OCI-LY3 (cell line): ENCODE measurements at regions not wholly inside any gene's neighbourhood (a gene's known extent, or its start where the extent isn't known, plus 50 kb on each side); places are given as distances from the start of the nearest gene placed in this dataset.

Experiments
- H2AFZ ChIP-seq: fragments of 200-600, 300-600 bp; shearing (Covaris generic); 2 replicates; pipeline ENCODE4 v1.6.0; 2014; ENCODE audit warnings: antibody characterized with exemption, low read depth, low read length
- H3K27ac ChIP-seq: fragments of 200-600, 300-600 bp; sonication (generic); 2 replicates; pipeline ENCODE4 v1.5.1; 2014; ENCODE audit warnings: mild to moderate bottlenecking, low read length, moderate library complexity, mixed read lengths
- H3K27me3 ChIP-seq: fragments of 200-600, 300-600 bp; sonication (generic); 2 replicates; pipeline ENCODE4 v1.6.1; 2014; ENCODE audit warnings: low read depth, low read length, mixed read lengths
- H3K36me3 ChIP-seq: fragments of 200-600, 300-600 bp; sonication (generic); replicated peaks from 2 replicates; pipeline ENCODE3; 2014; ENCODE audit warnings: low read depth, low read length, mixed read lengths
- H3K4me1 ChIP-seq: fragments of 300-600, 200-600 bp; sonication (generic); 2 replicates; pipeline ENCODE4 v1.6.1; 2014; ENCODE audit warnings: low read length, mixed read lengths
- H3K4me2 ChIP-seq: fragments of 200-600, 300-600 bp; sonication (generic); 2 replicates; pipeline ENCODE4 v1.6.1; 2014; ENCODE audit warnings: low read length, mixed read lengths
- H3K4me3 ChIP-seq: fragments of 300-600, 200-600 bp; sonication (generic); 2 replicates; pipeline ENCODE4 v1.5.1; 2014; ENCODE audit warnings: antibody characterized with exemption, mild to moderate bottlenecking, low read length, moderate library complexity
- H3K79me2 ChIP-seq: fragments of 300-600, 200-600 bp; shearing (Covaris generic); 2 replicates; pipeline ENCODE4 v1.6.1; 2014; ENCODE audit warnings: mild to moderate bottlenecking, low read length, mixed read lengths
- H3K9ac ChIP-seq: fragments of 300-600, 200-600 bp; shearing (Covaris generic); 2 replicates; pipeline ENCODE4 v1.6.0; 2014; ENCODE audit warnings: mild to moderate bottlenecking, low read length, moderate library complexity
- H3K9me3 ChIP-seq: fragments of 200-600, 300-600 bp; shearing (Covaris generic); 2 replicates; pipeline ENCODE4 v1.6.1; 2014; ENCODE audit warnings: low read length, mixed read lengths; ENCODE audit not compliant: insufficient read depth
- H4K20me1 ChIP-seq: fragments of 200-600, 300-600 bp; sonication (generic); 2 replicates; pipeline ENCODE4 v1.6.1; 2016; ENCODE audit warnings: low read length, mixed read lengths; ENCODE audit not compliant: insufficient read depth
- EZH2phosphoT487 ChIP-seq: fragments of 200-600 bp; shearing (Covaris generic); IDR thresholded peaks from 2 replicates; pipeline ENCODE4 v1.6.1; 2018; ENCODE audit warnings: antibody characterized with exemption, mixed run types, low read depth
- TF ChIP-seq, protein P1 (sequence below): fragments of 200-600, 300-600 bp; sonication (generic); IDR thresholded peaks from 2 replicates; pipeline ENCODE4 v1.5.1; 2014; ENCODE audit warnings: antibody characterized with exemption, low read length, low read depth

- Histone ChIP-seq H4K20me1 (no peaks in the 10 kb centered on the region), H3K4me3 (no peak overlapping the region), H3K79me2 (no peaks in the 10 kb centered on the region), H3K36me3 (no peaks in the 10 kb centered on the region), H3K9me3 (no peaks in the 10 kb centered on the region), H3K4me2 (no peak overlapping the region), H3K27me3 (no peaks in the 10 kb centered on the region), H2AFZ (no peak overlapping the region), H3K9ac (no peak overlapping the region), H3K27ac (no peak overlapping the region), H3K4me1 (peaks cover 3% of the 10 kb centered on the region)
- no peak for TF ChIP-seq EZH2phosphoT487
- TF ChIP-seq, protein P1, sequence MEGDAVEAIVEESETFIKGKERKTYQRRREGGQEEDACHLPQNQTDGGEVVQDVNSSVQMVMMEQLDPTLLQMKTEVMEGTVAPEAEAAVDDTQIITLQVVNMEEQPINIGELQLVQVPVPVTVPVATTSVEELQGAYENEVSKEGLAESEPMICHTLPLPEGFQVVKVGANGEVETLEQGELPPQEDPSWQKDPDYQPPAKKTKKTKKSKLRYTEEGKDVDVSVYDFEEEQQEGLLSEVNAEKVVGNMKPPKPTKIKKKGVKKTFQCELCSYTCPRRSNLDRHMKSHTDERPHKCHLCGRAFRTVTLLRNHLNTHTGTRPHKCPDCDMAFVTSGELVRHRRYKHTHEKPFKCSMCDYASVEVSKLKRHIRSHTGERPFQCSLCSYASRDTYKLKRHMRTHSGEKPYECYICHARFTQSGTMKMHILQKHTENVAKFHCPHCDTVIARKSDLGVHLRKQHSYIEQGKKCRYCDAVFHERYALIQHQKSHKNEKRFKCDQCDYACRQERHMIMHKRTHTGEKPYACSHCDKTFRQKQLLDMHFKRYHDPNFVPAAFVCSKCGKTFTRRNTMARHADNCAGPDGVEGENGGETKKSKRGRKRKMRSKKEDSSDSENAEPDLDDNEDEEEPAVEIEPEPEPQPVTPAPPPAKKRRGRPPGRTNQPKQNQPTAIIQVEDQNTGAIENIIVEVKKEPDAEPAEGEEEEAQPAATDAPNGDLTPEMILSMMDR, result no peak
Observed at GRCh38 chr1:22327411-22327810, 124.2 kb upstream of the ZBTB40 start.

GRCh38 chr1:22328331-22329147 is 123.1 kb upstream of the ZBTB40 start:
- Histone ChIP-seq H3K4me1 (peaks cover 14% of the 10 kb centered on the region), H2AFZ (no peak overlapping the region), H3K36me3 (no peaks in the 10 kb centered on the region), H3K79me2 (no peaks in the 10 kb centered on the region), H3K4me2 (no peak overlapping the region), H3K27me3 (no peaks in the 10 kb centered on the region), H3K27ac (no peak overlapping the region), H4K20me1 (no peaks in the 10 kb centered on the region), H3K9ac (no peak overlapping the region), H3K9me3 (no peaks in the 10 kb centered on the region), H3K4me3 (no peak overlapping the region)
- TF ChIP-seq, protein P1, result no peak
- no peak for TF ChIP-seq EZH2phosphoT487

DNA sequence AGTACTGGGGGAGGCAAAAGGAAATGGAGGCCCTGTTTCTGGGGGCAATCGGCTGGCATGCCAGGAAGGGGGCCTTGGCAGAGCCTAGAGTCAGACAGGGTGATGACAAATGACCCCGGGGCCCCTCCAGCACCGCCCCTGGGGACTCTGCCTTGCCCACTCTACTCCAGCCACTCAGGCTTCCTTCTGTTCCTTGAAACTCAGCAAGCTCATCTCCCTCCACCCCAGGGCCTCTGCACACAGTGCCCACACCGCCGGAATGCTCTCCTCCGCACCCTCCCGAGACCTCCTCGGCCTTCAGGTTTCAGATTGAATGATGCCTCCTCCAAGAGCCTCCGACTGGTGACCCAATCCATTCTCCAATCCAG is 122.5 kb upstream of the ZBTB40 start:
- Histone ChIP-seq H2AFZ (no peak overlapping the region), H4K20me1 (no peaks in the 10 kb centered on the region), H3K9me3 (no peaks in the 10 kb centered on the region), H3K36me3 (no peaks in the 10 kb centered on the region), H3K79me2 (no peaks in the 10 kb centered on the region), H3K4me2 (no peak overlapping the region), H3K27ac (no peak overlapping the region), H3K27me3 (no peaks in the 10 kb centered on the region), H3K4me1 (peaks cover 20% of the 10 kb centered on the region), H3K9ac (no peak overlapping the region), H3K4me3 (no peak overlapping the region)
- no peak for TF ChIP-seq EZH2phosphoT487
- TF ChIP-seq, protein P1, result no peak

DNA sequence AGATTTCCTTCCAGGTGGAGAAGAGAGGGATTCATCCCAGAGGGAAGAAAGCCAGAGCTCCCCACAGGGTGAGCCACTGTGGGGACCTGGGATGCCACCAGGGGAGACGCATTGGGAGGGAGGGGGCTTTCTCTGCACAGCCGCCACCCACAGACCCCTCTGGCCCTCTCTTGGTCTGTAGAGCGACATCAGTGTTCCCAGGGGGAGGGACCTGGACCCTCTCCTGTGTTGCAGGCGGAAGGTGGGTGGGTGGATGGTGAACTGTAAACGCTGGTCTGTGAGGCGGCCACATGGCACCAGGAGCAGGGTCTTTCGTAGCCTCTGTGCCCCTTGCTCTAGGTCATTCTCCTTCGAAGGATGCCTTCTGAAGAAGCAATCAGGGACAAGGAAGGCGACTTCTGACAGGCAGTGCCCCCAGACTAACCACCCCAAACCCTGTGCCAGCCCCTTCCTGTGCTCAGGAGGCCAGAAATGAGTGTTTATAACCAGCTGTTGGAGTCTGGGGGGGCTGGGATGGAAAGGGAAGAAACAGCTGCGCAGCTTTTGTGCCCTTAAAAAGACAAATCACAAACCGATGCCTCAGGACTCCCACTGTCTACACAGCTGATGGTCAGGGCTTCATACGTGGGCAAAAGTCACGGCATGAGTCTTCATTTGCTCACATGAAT is 121.4 kb upstream of the ZBTB40 start:
- no peaks in the 10 kb centered on the region for H3K9me3 ChIP-seq
- H3K9ac ChIP-seq, result no peak overlapping the region
- TF ChIP-seq, protein P1, result no peak
- TF ChIP-seq EZH2phosphoT487, result no peak
- H3K27me3 ChIP-seq, result no peaks in the 10 kb centered on the region
- H2AFZ ChIP-seq, result no peak overlapping the region
- H3K4me3 ChIP-seq, result no peak overlapping the region
- no peaks in the 10 kb centered on the region for H3K79me2 ChIP-seq
- no peaks in the 10 kb centered on the region for H3K36me3 ChIP-seq
- H3K27ac ChIP-seq, result no peak overlapping the region
- H3K4me2 ChIP-seq, result no peak overlapping the region
- peaks cover 29% of the 10 kb centered on the region for H3K4me1 ChIP-seq
- H4K20me1 ChIP-seq, result no peaks in the 10 kb centered on the region
